ENCODE measurements at regions not wholly inside any gene's neighbourhood (a gene's known extent, or its start where the extent isn't known, plus 50 kb on each side); places are given as distances from the start of the nearest gene placed in this dataset.

GRCh38 chr7:39894904-39895303, 55.2 kb upstream of the CDK13 start:
- POLR2A ChIA-PET: interaction anchor here (1.4 kb wide), 1 partner anchor 55 kb away, joined by 3 read pairs; the partner anchor contains the start of gene CDK13

DNA sequence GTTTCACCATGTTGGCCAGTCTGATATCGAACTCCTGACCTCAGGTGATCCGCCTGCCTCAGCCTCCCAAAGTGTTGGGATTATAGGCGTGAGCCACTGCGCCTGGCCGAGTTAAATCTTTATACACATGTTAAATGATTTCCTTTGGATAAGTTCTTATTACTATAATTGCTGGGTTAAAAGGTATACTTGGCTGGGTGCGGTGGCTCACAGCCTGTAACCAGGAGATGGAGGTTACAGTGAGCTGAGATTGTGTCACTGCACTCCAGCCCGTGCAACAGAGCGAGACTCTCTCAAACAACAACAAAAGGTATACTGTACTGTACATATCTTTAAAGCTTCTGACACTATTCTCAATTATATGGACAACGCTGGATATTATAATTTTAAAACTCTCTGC, 53.2 kb upstream of the CDK13 start:
- ChIA-PET CTCF (interaction anchor here (0.5 to 10.5 kb wide), 20 partner anchors 9 to 232 kb away, joined by 3 to 157 read pairs (median 4); partner anchors contain the start of gene CDK13), POLR2A (interaction anchor here (0.7 to 1.0 kb wide), 3 partner anchors 46 to 156 kb away, joined by 3 to 6 read pairs (median 5); no protein-coding TSS in a partner anchor)
- no peaks in the 10 kb centered on the region for H3K27me3 ChIP-seq (ENCODE audit: control insufficient read depth in 2 of 2, insufficient read depth in 2 of 2, low read length in 2 of 2)
- Mint-ChIP-seq H3K27me3 (peaks cover 0 to 11% (median 6%) of the 10 kb centered on the region in 5 donors), H3K27ac (peak overlapping the region in 1 of 9 donors; percentile 25), H3K9me3 (no peaks in the 10 kb centered on the region), H3K4me1 (peaks cover 0 to 3% (median 0%) of the 10 kb centered on the region in 7 donors), H3K4me3 (peak overlapping the region in 4 of 10 donors; percentile 18 to 66 (median 33)), H3K36me3 (no peaks in the 10 kb centered on the region)
- no peak overlapping the region for H3K27ac ChIP-seq (ENCODE audit: low read depth, low read length)
- intact Hi-C loops (cut with micrococcal nuclease): loop anchor here (1.0 kb wide), 5 partner anchors 52 to 237 kb away; partner anchors contain the start of gene MPLKIP (in 2 of the 2)
- no peak for ATAC-seq
- no peaks in the 10 kb centered on the region for H3K4me1 ChIP-seq (ENCODE audit: control insufficient read depth in 2 of 2, insufficient read depth in 2 of 2, low read length in 2 of 2)
- no peak for DNase-seq
- H3K9me3 ChIP-seq (ENCODE audit: control insufficient read depth in 2 of 3, low read length in 3 of 3): no peaks in the 10 kb centered on the region
- no peak overlapping the region for H3K4me3 ChIP-seq (ENCODE audit: low read length)
- no peaks in the 10 kb centered on the region for H3K36me3 ChIP-seq (ENCODE audit: control insufficient read depth in 2 of 3, insufficient read depth in 3 of 3, low read length in 3 of 3)

More at GRCh38 chr7:39894904-39895303, 55.2 kb upstream of the CDK13 start:
- Histone ChIP-seq H3K4me1 (ENCODE audit: control insufficient read depth in 2 of 2, insufficient read depth in 2 of 2, low read length in 2 of 2) (no peaks in the 10 kb centered on the region), H3K4me3 (ENCODE audit: low read length) (no peak overlapping the region), H3K27ac (ENCODE audit: low read depth, low read length) (no peak overlapping the region), H3K36me3 (ENCODE audit: control insufficient read depth in 2 of 3, insufficient read depth in 3 of 3, low read length in 3 of 3) (no peaks in the 10 kb centered on the region), H3K27me3 (ENCODE audit: control insufficient read depth in 2 of 2, insufficient read depth in 2 of 2, low read length in 2 of 2) (no peaks in the 10 kb centered on the region), H3K9me3 (ENCODE audit: control insufficient read depth in 2 of 3, low read length in 3 of 3) (no peaks in the 10 kb centered on the region)
- Mint-ChIP-seq H3K4me1 (peaks cover 0 to 3% (median 0%) of the 10 kb centered on the region in 7 donors), H3K4me3 (no peak overlapping the region), H3K9me3 (no peaks in the 10 kb centered on the region), H3K27ac (no peak overlapping the region), H3K27me3 (peaks cover 0 to 15% (median 4%) of the 10 kb centered on the region in 5 donors), H3K36me3 (no peaks in the 10 kb centered on the region)
- intact Hi-C loops (cut with micrococcal nuclease): no loop called here
- no peak for ATAC-seq
- DNase-seq: no peak
- CTCF ChIA-PET: interaction anchor here (0.8 to 10.5 kb wide), 4 partner anchors 11 to 157 kb away, joined by 3 to 157 read pairs (median 5); no protein-coding TSS in a partner anchor

DNA sequence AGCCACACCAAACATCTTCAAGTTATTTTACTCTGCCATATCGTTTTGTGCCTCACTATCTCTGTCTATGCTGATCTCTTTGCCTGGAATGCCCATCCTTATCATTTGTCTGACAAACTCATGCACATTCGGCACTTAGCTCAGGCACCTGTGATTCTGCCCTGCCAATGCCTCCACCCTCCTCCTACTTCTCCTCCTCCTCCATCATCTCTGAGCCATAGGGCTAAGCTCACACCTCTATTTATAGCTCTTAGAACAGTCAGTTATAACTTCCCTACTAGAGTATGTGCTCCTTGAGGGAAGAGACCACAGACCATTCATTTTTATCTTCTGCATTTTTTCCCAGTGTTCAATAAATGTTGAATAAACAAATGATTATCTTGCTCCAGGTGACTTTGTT, 51.2 kb upstream of the CDK13 start:
- H3K36me3 Mint-ChIP-seq: no peaks in the 10 kb centered on the region
- peak overlapping the region in 1 of 9 donors; percentile 2 for H3K27ac Mint-ChIP-seq
- H3K9me3 ChIP-seq (ENCODE audit: control insufficient read depth in 2 of 3, low read length in 3 of 3): no peaks in the 10 kb centered on the region
- H3K27ac ChIP-seq (ENCODE audit: low read depth, low read length): no peak overlapping the region
- ATAC-seq: no peak
- H3K27me3 Mint-ChIP-seq: peaks cover 0 to 9% (median 5%) of the 10 kb centered on the region in 5 donors
- H3K4me3 Mint-ChIP-seq: no peak overlapping the region
- no peaks in the 10 kb centered on the region for H3K4me1 ChIP-seq (ENCODE audit: control insufficient read depth in 2 of 2, insufficient read depth in 2 of 2, low read length in 2 of 2)
- POLR2A ChIA-PET: interaction anchor here (1.4 kb wide), 1 partner anchor 51 kb away, joined by 7 read pairs; the partner anchor contains the start of gene CDK13
- peaks cover 0 to 3% (median 0%) of the 10 kb centered on the region in 7 donors for H3K4me1 Mint-ChIP-seq
- no peaks in the 10 kb centered on the region for H3K9me3 Mint-ChIP-seq
- DNase-seq: no peak
- CTCF ChIA-PET: interaction anchor here (1.5 to 10.5 kb wide), 3 partner anchors 50 to 153 kb away, joined by 5 to 157 read pairs (median 5); no protein-coding TSS in a partner anchor
- H3K36me3 ChIP-seq (ENCODE audit: control insufficient read depth in 2 of 3, insufficient read depth in 3 of 3, low read length in 3 of 3): no peaks in the 10 kb centered on the region
- no peak overlapping the region for H3K4me3 ChIP-seq (ENCODE audit: low read length)
- intact Hi-C loops (cut with micrococcal nuclease): no loop called here
- H3K27me3 ChIP-seq (ENCODE audit: control insufficient read depth in 2 of 2, insufficient read depth in 2 of 2, low read length in 2 of 2): no peaks in the 10 kb centered on the region
